ENCODE measurements at regions not wholly inside any gene's neighbourhood (a gene's known extent, or its start where the extent isn't known, plus 50 kb on each side); places are given as distances from the start of the nearest gene placed in this dataset.

GRCh38 chr1:103901072-103901471 lies 151.4 kb downstream of the AMY1C start:
- DNase-seq (ENCODE audit: low spot score), result no peak
- CTCF ChIA-PET (ENCODE audit: low intra/inter-chr PET ratio, low total read pairs), result no interaction called here
- H3K4me1 ChIP-seq (ENCODE audit: insufficient read depth, low read length), result no peaks in the 10 kb centered on the region
- intact Hi-C loops (cut with micrococcal nuclease; ENCODE audit: unreplicated experiment) (no loop called here), in situ Hi-C loops (cut with HindIII; ENCODE audit: extremely low pct_ligation_motif_present, low pct_unique_long_range_greater_than_20kb) (no loop called here)
- no peak overlapping the region for H3K4me3 ChIP-seq (replicated peaks in 1 of 3; ENCODE audit: insufficient read depth in 1 of 3, low read depth in 2 of 3, low read length in 3 of 3)
- no peak overlapping the region for H3K27ac ChIP-seq (ENCODE audit: extremely low read length, insufficient read depth, low read length)
- H2AFZ ChIP-seq (ENCODE audit: low read length), result no peak overlapping the region
- H3K79me2 ChIP-seq (ENCODE audit: insufficient read depth, low read length), result no peaks in the 10 kb centered on the region
- no peak for TF ChIP-seq PHF8 (CRISPR knock-in tag; IDR thresholded peaks at IDR 0.05)
- no peaks in the 10 kb centered on the region for H4K20me1 ChIP-seq (ENCODE audit: insufficient read depth, low read length)
- H3K36me3 ChIP-seq (replicated peaks in 1 of 2; ENCODE audit: control insufficient read depth in 1 of 2, insufficient read depth in 2 of 2, low read length in 2 of 2), result no peaks in the 10 kb centered on the region
- no peak overlapping the region for H3K9ac ChIP-seq (ENCODE audit: insufficient read depth, low read depth, low read length)
- BruUV-seq (replicated peaks), result no TSS peak
- FAIRE-seq, result no peak
- 18% methylated on average over 4 of the region's 4 CpGs for WGBS (ENCODE audit: low lambda C conversion rate)
- H3K4me2 ChIP-seq (ENCODE audit: low read depth, low read length), result no peak overlapping the region
- POLR2A ChIA-PET, result no interaction called here
- H3K9me3 ChIP-seq (ENCODE audit: low read length), result no peaks in the 10 kb centered on the region; the same call in 1 of the 2 replicates
- ATAC-seq, result no peak
- no peaks in the 10 kb centered on the region for H3K27me3 ChIP-seq (ENCODE audit: control insufficient read depth in 1 of 2, insufficient read depth in 2 of 2, low read length in 2 of 2)

- no TSS peak for BruUV-seq (replicated peaks)
- no peaks in the 10 kb centered on the region for H3K4me1 ChIP-seq (ENCODE audit: insufficient read depth, low read length)
- ChIA-PET POLR2A (no interaction called here), CTCF (ENCODE audit: low intra/inter-chr PET ratio, low total read pairs) (no interaction called here)
- H3K9me3 ChIP-seq (ENCODE audit: low read length), result no peaks in the 10 kb centered on the region; the same call in 1 of the 2 replicates
- no peak overlapping the region for H3K9ac ChIP-seq (ENCODE audit: insufficient read depth, low read depth, low read length)
- H3K27ac ChIP-seq (ENCODE audit: extremely low read length, insufficient read depth, low read length), result no peak overlapping the region
- no peak overlapping the region for H3K4me2 ChIP-seq (ENCODE audit: low read depth, low read length)
- FAIRE-seq (no peak), DNase-seq (ENCODE audit: low spot score) (no peak), ATAC-seq (no peak)
- no peaks in the 10 kb centered on the region for H3K36me3 ChIP-seq (replicated peaks in 1 of 2; ENCODE audit: control insufficient read depth in 1 of 2, insufficient read depth in 2 of 2, low read length in 2 of 2)
- H3K27me3 ChIP-seq (ENCODE audit: control insufficient read depth in 1 of 2, insufficient read depth in 2 of 2, low read length in 2 of 2), result no peaks in the 10 kb centered on the region
- no peak overlapping the region for H3K4me3 ChIP-seq (replicated peaks in 1 of 3; ENCODE audit: insufficient read depth in 1 of 3, low read depth in 2 of 3, low read length in 3 of 3)
- TF ChIP-seq ZNF891 (CRISPR knock-in tag; IDR thresholded peaks at IDR 0.05) (no peak), ZNF362 (CRISPR knock-in tag; IDR thresholded peaks at IDR 0.05; ENCODE audit: borderline replicate concordance) (no peak), ADNP (CRISPR knock-in tag; IDR thresholded peaks at IDR 0.05) (no peak), ZNF652 (CRISPR knock-in tag; IDR thresholded peaks at IDR 0.05; ENCODE audit: borderline replicate concordance, low read depth) (no peak), FOXA1 (IDR thresholded peaks at IDR 0.05) (no peak), FOXA1 (CRISPR knock-in tag; IDR thresholded peaks at IDR 0.05) (no peak), FOXJ3 (CRISPR knock-in tag; IDR thresholded peaks at IDR 0.05; ENCODE audit: borderline replicate concordance) (no peak), HIC2 (CRISPR knock-in tag; IDR thresholded peaks at IDR 0.05; ENCODE audit: low read depth) (no peak), MLX (CRISPR knock-in tag; IDR thresholded peaks at IDR 0.05) (no peak), BORCS8-MEF2B (CRISPR knock-in tag; IDR thresholded peaks at IDR 0.05) (no peak), FOXP1 (IDR thresholded peaks at IDR 0.05) (no peak), FOXP1 (CRISPR knock-in tag; IDR thresholded peaks at IDR 0.05) (no peak)
- intact Hi-C loops (cut with micrococcal nuclease; ENCODE audit: unreplicated experiment) (no loop called here), in situ Hi-C loops (cut with HindIII; ENCODE audit: extremely low pct_ligation_motif_present, low pct_unique_long_range_greater_than_20kb) (no loop called here)
- H3K79me2 ChIP-seq (ENCODE audit: insufficient read depth, low read length), result no peaks in the 10 kb centered on the region
- WGBS (ENCODE audit: low lambda C conversion rate), result 2% methylated on average over 1 of the region's 1 CpG
- no peaks in the 10 kb centered on the region for H4K20me1 ChIP-seq (ENCODE audit: insufficient read depth, low read length)
- no peak overlapping the region for H2AFZ ChIP-seq (ENCODE audit: low read length)
Measured at GRCh38 chr1:103905363-103905762, 155.7 kb downstream of the AMY1C start.
